GM19452 (cell line): ENCODE measurements at regions not wholly inside any gene's neighbourhood (a gene's known extent, or its start where the extent isn't known, plus 50 kb on each side); places are given as distances from the start of the nearest gene placed in this dataset.
"Not testable (repeated sequence)": the region's sequence is repeated elsewhere in the genome, so short reads cannot be mapped to it uniquely, and the experiment has no call there.

Experiments used
- ATAC-seq: cut with Tn5 transposase; IDR thresholded peaks from one replicate; pipeline ENCODE4 v1.9.1; 2021; ENCODE audit not compliant: unreplicated experiment

- no peak for ATAC-seq
Measured at GRCh38 chr2:42978887-42979415, 186.6 kb upstream of the HAAO start.

DNA sequence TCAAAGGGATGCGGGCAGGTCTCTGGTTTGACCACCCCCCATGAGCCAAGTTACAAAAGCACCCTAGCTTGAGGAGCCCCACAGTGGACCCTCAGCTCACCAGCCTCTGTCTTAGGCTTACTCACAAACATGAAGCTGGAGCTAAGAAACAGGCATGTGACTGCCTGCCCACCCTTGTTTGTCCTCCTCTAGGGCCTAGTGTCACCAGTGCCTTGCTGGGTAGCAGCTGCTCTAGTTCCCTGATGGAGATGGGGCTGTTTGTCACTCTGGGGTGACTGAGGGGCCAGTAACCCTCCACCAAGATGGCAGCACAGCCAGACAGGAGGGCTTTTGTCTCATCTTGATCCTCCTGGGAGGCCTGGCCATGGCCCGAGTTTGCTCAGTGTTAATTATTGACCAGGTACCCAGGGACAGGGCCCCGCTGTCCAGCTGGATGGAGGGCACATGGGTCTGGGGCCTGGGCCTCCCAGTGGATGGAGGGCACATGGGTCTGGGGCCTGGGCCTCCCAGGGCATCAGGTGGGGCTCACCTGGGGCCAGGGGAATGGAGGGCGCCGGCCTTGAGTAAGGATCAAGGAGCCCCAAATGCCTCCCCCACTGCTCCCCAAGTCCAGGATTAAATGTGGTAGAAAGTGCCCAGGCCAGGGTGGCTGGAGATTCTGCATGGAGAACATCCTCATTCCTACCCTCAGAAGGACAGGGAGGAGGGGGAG is 185.9 kb upstream of the HAAO start:
- ATAC-seq = no peak

- ATAC-seq = no peak
Measured at GRCh38 chr2:42977270-42978174, 185.1 kb upstream of the HAAO start.

- no peak for ATAC-seq
Measured at GRCh38 chr2:42976351-42976750, 184.0 kb upstream of the HAAO start.

DNA sequence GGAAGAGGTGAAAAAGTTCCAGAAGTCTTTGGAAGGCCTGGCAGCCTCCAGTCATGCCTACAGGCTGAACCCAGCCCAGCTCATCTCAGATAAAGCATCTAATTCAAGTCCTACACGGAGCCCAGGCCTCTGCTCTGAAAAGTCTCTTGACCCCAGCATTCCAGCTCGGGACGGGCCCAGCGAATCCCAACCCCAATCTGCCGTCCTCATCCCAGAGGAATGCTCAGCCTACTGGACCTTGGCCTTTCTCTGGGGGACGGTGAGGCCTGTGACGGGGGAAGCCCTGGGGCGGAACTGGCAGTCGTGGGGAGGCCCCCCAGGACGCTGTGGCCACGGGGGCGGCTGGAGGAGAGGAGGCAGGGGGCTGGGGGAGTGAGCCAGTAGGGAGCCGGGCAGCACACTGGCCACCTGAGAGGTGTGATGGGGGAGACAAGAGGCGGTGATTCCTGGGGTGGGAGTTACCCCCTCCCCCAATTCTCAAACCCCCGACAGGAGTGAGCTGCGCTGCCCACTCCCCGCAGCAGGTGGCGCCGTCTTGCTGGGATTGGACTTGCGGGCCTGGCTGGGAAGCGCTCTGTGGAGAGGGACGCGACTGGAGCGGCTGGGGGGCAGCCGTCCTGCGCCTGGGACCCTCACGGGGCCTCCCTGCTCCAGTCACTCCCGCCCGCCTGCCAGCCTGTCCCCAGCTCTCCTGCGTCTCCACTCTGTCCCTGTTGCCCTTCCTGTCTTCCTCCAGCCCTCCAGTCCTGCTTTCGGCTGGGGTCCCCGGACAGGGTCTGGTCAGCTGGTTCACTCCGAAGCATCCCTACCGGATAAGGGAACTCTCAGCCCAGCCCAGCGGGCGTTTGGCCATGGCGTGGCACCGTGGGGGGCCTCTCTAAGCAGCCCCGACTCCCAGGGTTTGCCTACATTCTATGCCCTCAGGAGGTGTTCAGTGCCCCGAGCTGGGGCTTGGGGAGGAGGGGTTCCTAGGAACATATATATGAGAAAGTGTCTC is 182.6 kb upstream of the HAAO start:
- no peak for ATAC-seq

DNA sequence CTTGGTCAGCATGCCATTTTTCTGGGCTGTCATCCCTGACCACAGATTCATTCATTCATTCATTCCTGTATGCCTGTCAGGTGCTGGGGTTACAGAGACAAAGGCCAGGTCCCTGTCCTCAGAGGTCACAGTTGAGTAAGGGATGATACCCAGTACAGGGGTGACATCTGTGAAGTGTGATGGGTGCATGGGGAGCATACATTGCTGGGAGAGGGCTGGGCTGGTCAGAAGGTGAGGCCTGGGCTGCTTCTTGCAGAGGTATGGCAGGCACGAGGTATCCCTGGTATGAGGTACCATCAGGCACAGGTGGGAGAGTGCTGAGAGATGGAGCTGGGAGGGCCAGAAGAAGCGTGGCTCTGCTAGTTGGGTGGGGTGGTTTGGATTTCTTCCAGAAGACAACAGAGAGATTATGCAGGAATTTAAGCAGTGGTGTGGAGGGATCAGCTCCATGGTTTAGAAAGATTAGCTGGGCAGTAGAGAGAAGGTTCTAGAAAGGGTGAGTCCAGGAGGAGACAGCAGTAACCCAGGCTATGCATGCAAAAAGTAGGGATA is 181.9 kb upstream of the HAAO start:
- ATAC-seq = no peak

DNA sequence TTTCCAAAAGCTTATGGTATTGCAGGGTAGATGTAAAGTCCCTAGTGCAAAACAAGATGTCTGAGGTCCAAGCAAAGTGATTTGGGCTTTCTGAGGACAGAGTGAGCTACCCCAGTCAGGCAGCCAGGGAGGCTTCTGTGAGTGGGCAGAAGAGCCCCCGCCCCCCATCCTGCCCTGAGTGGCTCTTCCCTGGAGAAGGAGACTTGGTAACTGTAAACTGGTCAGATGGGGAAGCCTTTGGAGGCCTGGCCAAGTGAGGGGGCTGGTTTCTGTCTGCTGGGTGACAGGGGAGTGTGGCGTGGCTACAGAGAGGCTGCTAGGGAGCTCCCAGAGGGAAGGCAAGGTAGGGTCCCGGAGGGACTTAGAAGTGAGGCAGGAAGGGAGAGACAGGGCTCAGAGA is 181.3 kb upstream of the HAAO start:
- ATAC-seq = no peak

DNA sequence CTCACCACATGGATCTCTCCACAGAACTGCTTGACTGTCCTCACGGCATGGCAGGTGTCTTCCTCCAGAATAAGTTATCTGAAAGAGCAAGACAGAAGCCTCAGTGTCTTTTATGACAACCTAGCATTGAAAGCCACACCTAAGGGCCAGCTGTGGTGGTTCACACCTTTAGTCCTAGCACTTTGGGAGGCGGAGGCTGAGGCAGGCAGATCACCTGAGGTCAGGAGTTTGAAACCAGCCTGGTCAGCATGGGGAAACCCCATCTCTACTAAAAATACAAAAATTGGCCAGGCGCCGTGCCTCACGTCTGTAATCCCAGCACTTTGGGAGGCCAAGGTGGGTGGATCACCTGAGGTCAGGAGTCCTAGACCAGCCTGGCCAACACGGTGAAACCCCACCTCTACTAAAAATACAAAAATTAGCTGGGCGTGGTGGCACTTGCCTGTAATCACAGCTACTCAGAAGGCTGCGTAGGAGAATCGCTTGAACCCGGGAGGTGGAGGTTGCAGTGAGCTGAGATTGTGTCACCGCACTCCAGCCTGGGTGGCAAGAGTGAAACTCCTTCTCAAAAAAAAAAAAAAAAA is 180.6 kb upstream of the HAAO start:
- ATAC-seq = not testable (repeated sequence)

GRCh38 chr2:42971947-42972736 is 179.8 kb upstream of the HAAO start:
- ATAC-seq = no peak

- no peak for ATAC-seq
Measured at GRCh38 chr2:42971381-42971780, 179.0 kb upstream of the HAAO start.

DNA sequence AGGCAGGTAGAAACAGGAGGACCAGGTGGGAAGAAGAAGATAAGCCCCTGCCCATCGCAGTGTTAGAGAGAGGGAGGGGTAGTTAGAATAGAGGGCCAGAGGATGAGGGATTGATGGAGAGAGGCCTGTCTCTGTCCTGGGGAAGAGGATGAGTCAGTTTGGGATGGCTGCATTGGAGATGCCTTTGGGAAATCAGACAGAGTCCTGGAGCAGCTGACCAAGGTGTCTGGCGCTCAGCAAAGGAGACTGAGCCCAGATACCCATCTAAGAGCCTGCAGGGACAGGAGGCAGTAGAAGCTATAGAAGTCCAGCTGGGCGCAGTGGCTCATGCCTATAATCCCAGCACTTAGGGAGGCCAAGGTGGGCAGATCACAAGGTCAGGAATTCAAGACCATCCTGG is 177.8 kb upstream of the HAAO start:
- ATAC-seq = no peak

DNA sequence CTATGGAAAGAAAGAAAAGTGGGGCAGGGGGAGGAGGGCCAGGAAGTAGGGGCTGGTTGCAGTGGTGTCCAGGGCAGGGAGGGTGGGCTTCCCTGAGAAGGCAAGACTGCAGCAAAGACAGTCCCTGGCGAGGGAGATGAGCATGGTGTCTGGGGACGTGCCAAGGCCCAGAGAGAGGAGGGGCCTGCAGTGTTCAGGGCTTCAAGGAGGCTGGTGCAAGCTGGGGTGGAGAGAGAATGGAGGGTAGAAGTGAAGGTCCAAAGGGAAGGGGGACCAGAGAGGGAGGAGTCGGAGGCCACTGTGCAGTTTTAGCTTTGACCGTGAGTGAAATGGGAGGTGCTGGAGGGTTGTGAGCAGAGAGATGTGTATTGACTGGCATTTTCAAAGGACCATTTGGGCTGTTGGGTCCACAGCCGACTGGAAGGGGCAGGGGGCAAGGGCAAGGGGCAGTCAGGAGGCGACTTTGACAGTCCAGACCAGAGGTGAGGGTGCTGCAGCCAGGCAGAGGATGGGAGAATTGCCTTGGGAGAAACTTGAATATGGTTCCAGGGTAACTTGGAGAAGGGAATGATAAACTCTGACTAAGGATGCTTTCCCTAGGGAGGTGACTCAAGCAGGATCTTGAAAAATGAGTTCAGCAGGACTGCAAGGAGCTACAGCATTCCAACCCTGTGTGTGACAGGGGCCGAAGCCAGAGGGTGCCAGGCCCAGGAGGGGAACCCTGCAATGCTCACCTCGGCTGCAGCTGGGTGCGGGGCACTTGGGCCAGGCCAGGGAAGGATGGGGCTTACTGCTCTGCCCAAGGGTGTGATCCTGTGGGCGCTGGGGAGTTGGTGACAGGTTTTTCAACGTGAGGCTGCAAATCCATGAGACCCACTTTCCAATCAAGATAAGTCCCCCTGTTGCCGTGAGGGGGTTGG is 177.1 kb upstream of the HAAO start:
- ATAC-seq = no peak

GRCh38 chr2:42967959-42968674 is 175.7 kb upstream of the HAAO start:
- no peak for ATAC-seq

DNA sequence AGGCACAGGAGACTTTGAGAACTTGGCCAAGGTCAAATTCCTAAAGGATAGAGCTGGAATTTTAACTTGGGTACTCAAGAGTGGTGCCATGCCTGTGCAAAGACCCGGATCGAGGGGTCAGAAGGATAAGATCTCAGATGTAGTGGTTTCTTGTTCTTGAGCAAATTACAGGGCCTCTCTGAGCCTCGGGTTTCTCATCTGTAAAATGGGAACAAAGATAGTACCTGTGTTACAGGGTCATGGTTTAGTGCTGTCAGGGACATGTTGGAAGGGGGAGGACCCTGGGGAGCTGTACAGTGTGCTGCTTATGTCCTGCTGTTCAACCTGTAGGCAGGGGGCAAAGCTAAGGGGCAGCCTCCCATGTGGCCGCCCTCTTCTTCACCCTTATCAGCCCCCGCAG is 173.5 kb upstream of the HAAO start:
- no peak for ATAC-seq

DNA sequence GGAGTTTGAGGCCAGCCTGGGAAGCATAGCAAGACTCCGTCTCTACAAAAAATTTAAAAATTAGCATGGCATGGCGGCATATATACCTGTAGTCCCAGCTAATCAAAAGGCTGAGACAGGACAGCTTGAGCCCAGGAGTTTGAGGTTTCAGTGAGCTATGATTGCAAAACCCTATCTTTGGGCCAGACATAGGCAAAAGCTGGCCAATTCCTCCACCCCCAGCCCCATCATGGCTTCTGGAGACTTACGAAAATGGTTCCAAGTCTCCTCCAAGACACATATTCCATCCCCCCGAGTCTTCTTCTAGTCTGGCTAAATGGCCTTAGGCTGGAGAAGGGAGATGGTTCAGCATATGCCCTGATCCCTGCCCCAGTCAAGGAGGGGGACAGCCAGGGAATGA is 172.8 kb upstream of the HAAO start:
- no peak for ATAC-seq

DNA sequence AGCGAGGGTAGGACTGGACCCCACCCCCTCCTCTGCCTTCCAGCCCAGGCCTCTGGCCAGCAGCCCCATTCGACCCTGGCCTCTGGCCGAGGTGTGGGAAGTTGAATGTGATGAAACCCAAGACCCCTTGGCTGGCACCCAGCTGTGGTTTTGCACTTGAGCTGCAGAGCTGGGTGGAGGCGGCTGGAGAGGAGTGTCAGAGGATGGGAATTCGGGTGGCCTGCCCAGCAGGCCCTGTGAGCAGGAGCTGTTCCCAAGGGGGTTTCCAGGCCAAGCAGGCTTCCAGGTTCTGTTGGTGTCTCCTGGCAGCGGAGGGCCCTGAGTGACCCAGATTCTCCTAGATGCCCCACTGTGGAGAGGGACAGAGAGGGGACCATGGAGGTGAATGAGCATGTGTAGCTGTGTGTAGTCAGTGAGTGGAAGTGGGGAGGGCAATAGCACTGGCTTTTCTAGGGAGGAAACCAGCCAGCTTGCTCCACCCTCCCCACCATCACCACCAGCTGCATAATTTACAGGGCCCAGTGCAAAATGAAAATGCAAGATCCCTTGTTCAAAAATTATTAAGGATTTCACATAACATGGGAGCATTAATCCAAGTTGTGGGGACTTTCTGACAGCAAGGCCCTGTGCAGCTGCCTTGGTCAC is 172.2 kb upstream of the HAAO start:
- no peak for ATAC-seq

DNA sequence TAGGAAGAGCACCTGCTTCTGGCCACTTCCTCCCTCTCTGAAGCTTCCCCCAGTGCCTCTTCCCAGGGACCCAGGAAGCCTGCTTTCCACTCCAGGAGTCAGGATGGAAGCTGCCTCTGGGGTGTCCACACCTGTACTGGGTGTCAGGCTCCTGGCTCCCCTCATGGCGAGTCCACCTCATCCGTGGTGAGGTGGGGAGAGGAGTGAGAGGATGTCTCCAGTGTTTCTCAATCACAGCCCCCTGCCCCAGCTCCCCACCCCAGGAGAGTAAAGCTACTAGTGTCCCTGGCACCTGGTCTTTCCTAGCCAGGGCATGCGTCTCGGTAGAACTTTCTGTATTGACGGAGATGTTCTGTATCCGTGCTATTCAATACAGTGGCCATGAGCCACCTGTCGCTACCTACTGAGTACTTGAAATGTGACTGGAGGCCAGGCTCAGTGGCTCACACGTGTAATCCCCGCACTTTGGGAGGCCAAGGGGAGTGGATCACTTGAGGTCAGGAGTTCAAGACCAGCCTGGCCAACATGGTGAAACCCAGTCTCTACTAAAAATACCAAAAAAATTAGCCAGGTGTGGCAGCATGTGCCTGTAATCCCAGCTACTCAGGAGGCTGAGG is 171.2 kb upstream of the HAAO start:
- no peak for ATAC-seq
